Activated B cell treated with CpG ODN at 0.5 μM for 24 hours (primary cell): ENCODE measurements at regions not wholly inside any gene's neighbourhood (a gene's known extent, or its start where the extent isn't known, plus 50 kb on each side); places are given as distances from the start of the nearest gene placed in this dataset.

ENCODE experiments used
- ATAC-seq: fragments of 200-7000 bp; cut with Tn5 transposase; one replicate; pipeline ENCODE4 v1.10.0; 2021; ENCODE audit warnings: low read depth, mild to moderate bottlenecking, moderate library complexity
- CTCF ChIA-PET: fragments of 350-600 bp; sonication (Branson Sonifier 250); formaldehyde crosslinking; loops from one replicate; lab custom pipeline; 2021; ENCODE audit warnings: antibody characterized with exemption; lab: Charles Lee
- POLR2A ChIA-PET: fragments of 350-600 bp; sonication (Branson Sonifier 250); formaldehyde crosslinking; loops from one replicate; lab custom pipeline; 2021; ENCODE audit warnings: antibody characterized with exemption; lab: Charles Lee
- DNase-seq: peaks from one replicate; pipeline ENCODE4 v3.0.0; 2022
- H3K27ac Mint-ChIP-seq: one replicate; pipeline ENCODE4 v1.8.0; 2020; ENCODE audit warnings: mixed read lengths
- H3K27me3 Mint-ChIP-seq: one replicate; pipeline ENCODE4 v1.8.0; 2021; ENCODE audit warnings: mixed read lengths
- H3K36me3 Mint-ChIP-seq: one replicate; pipeline ENCODE4 v1.8.0; 2021; ENCODE audit warnings: low read depth, mixed read lengths
- H3K4me1 Mint-ChIP-seq: one replicate; pipeline ENCODE4 v1.8.0; 2021; ENCODE audit warnings: mixed read lengths
- H3K4me3 Mint-ChIP-seq: one replicate; pipeline ENCODE4 v1.8.0; 2020; ENCODE audit warnings: mild to moderate bottlenecking, mixed read lengths
- H3K9me3 Mint-ChIP-seq: one replicate; pipeline ENCODE4 v1.8.0; 2020; ENCODE audit warnings: mixed read lengths
- intact Hi-C: fragments of 100-400 bp; cut with micrococcal nuclease; formaldehyde crosslinking; loops from one replicate; pipeline ENCODE4 v1.15.1; 2024
- TF ChIP-seq, protein P1 (sequence below): fragments of 200-600 bp; IDR thresholded peaks from one replicate; pipeline ENCODE4 v1.8.0; 2022; ENCODE audit warnings: antibody characterized with exemption, mild to moderate bottlenecking

DNA sequence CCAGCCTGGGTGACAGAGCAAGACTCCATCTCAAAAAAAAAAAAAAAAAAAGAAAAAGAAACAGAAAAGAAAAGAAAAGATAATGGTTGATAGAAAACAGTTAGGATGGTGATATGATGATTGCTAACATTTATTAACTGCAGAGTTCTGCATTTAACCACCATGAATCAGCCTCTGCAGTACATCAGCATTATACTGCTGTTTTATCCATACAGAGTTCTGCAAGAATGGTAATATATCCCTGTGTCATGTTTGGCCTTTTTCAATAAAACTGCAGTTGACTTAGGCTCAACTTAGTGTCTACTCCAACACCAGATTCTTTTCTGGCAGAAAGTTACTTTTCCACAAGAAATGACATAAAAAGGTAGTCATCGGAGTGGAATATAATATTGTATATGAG, 62.6 kb downstream of the DUSP6 start:
- Mint-ChIP-seq H3K9me3 (no peaks in the 10 kb centered on the region), H3K4me3 (no peak overlapping the region), H3K27me3 (peaks cover 4% of the 10 kb centered on the region), H3K27ac (no peak overlapping the region), H3K4me1 (no peaks in the 10 kb centered on the region), H3K36me3 (no peaks in the 10 kb centered on the region)
- TF ChIP-seq, protein P1, sequence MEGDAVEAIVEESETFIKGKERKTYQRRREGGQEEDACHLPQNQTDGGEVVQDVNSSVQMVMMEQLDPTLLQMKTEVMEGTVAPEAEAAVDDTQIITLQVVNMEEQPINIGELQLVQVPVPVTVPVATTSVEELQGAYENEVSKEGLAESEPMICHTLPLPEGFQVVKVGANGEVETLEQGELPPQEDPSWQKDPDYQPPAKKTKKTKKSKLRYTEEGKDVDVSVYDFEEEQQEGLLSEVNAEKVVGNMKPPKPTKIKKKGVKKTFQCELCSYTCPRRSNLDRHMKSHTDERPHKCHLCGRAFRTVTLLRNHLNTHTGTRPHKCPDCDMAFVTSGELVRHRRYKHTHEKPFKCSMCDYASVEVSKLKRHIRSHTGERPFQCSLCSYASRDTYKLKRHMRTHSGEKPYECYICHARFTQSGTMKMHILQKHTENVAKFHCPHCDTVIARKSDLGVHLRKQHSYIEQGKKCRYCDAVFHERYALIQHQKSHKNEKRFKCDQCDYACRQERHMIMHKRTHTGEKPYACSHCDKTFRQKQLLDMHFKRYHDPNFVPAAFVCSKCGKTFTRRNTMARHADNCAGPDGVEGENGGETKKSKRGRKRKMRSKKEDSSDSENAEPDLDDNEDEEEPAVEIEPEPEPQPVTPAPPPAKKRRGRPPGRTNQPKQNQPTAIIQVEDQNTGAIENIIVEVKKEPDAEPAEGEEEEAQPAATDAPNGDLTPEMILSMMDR: no peak
- DNase-seq (no peak), ATAC-seq (no peak)
- intact Hi-C loops: no loop called here
- POLR2A ChIA-PET: no interaction called here
- CTCF ChIA-PET: no interaction called here

DNA sequence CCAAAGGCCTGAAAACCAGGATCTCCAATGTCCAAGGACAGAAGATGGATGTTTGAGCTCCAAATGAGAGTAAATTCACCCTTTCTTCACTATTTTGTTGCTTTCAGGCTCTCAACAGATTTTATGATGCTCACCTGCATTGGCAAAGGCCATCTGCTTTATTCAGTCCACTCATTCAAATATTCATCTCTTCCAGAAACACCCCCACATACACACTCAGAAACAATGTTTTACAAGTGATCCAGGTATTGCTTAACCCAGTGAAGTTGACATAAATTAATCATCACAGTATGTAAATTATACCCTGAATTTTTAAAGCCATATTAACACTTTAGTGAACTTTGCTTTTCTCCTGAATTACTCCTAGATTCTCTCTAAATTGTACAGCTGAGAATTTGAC, 63.3 kb downstream of the DUSP6 start:
- no peak for ATAC-seq
- POLR2A ChIA-PET: no interaction called here
- Mint-ChIP-seq H3K36me3 (no peaks in the 10 kb centered on the region), H3K4me1 (no peaks in the 10 kb centered on the region), H3K9me3 (no peaks in the 10 kb centered on the region), H3K27ac (no peak overlapping the region), H3K27me3 (peaks cover 4% of the 10 kb centered on the region), H3K4me3 (no peak overlapping the region)
- intact Hi-C loops: no loop called here
- DNase-seq: no peak
- CTCF ChIA-PET: no interaction called here
- TF ChIP-seq, protein P1: no peak

DNA sequence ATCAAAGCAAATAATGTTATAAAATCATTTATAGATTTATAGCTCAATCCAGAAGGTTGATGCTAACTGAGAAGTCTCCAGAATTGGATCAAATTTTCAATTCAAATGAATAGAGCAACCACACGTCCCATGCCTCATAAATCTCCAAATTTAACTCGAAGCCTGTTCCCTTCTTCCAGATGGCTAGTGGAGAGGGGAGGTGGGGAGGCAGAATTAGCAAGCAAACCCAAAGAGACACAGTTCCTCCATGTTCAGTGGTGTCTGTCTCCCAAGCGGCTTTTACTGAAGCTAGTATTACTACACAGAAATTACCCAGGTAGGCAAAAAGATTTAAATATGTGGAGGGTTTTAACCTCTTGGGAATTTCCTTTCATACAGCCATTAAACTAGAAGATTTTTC, 65.8 kb downstream of the DUSP6 start:
- H3K4me1 Mint-ChIP-seq: peaks cover under 1% of the 10 kb centered on the region
- intact Hi-C loops: no loop called here
- ATAC-seq: no peak
- ChIA-PET POLR2A (no interaction called here), CTCF (no interaction called here)
- H3K9me3 Mint-ChIP-seq: no peaks in the 10 kb centered on the region
- TF ChIP-seq, protein P1: no peak
- DNase-seq: no peak
- no peak overlapping the region for H3K4me3 Mint-ChIP-seq
- no peak overlapping the region for H3K27ac Mint-ChIP-seq
- H3K36me3 Mint-ChIP-seq: no peaks in the 10 kb centered on the region
- peaks cover 2% of the 10 kb centered on the region for H3K27me3 Mint-ChIP-seq

- no peak overlapping the region for H3K27ac Mint-ChIP-seq
- CTCF ChIA-PET: no interaction called here
- intact Hi-C loops: no loop called here
- peaks cover 11% of the 10 kb centered on the region for H3K4me1 Mint-ChIP-seq
- peaks cover 2% of the 10 kb centered on the region for H3K27me3 Mint-ChIP-seq
- H3K9me3 Mint-ChIP-seq: peaks cover 3% of the 10 kb centered on the region
- no peak for ATAC-seq
- POLR2A ChIA-PET: no interaction called here
- H3K4me3 Mint-ChIP-seq: no peak overlapping the region
- no peak for DNase-seq
- TF ChIP-seq, protein P1: no peak
- H3K36me3 Mint-ChIP-seq: no peaks in the 10 kb centered on the region
These were observed 70.8 kb downstream of the DUSP6 start for GRCh38 chr12:89281539-89281867.

DNA sequence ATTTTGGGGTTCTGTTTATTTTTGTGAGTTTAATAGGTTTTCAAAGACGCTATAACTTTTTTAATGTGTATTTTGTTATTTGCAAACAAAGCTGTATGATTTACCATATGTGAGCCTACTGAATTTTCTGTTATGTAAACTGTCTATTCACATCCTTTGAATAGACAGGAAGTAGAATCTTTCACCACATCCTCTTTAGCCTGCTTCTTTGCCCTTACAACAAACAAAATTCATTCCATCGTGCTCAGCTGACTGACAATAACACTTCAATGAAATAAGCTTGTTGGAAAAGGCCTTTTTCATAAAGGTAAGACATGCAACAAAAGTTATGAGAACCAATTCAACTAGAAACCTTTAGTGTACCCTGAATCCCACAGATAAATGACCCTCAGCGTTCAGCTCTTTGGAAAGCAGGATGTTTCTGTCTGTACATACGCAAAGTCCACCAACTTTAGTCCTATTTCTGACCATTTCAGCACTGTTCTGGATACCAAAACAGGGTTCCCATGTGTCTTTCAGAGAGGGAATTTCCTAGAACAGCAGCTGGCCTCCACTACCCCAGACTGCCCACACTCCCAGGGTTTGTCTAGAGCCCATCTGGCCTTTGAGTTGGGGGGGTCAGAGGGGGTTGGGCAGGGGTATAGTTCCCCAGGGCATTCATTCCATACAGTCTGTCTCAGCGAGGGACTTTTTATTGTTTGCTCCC, 71.3 kb downstream of the DUSP6 start:
- intact Hi-C loops: no loop called here
- POLR2A ChIA-PET: no interaction called here
- Mint-ChIP-seq H3K27me3 (peaks cover 2% of the 10 kb centered on the region), H3K9me3 (peaks cover 3% of the 10 kb centered on the region), H3K4me3 (no peak overlapping the region), H3K36me3 (no peaks in the 10 kb centered on the region), H3K27ac (no peak overlapping the region), H3K4me1 (peaks cover 11% of the 10 kb centered on the region)
- ATAC-seq (no peak), DNase-seq (no peak)
- TF ChIP-seq, protein P1: no peak
- CTCF ChIA-PET: no interaction called here
